IgD-negative memory B cell (primary cell): ENCODE measurements at regions not wholly inside any gene's neighbourhood (a gene's known extent, or its start where the extent isn't known, plus 50 kb on each side); places are given as distances from the start of the nearest gene placed in this dataset.
"Not testable (repeated sequence)": the region's sequence is repeated elsewhere in the genome, so short reads cannot be mapped to it uniquely, and the experiment has no call there.

Source experiments
- H3K27ac Mint-ChIP-seq, 3 donors: one replicate each; pipeline ENCODE4 v1.8.0; 2020 to 2022; ENCODE audit warnings: mild to moderate bottlenecking in 3 of 3, mixed read lengths in 3 of 3, moderate library complexity in 1 of 3
- H3K27me3 Mint-ChIP-seq: one replicate; pipeline ENCODE4 v1.8.0; 2021; ENCODE audit warnings: mixed read lengths
- H3K36me3 Mint-ChIP-seq: one replicate; pipeline ENCODE4 v1.8.0; 2020; ENCODE audit warnings: mild to moderate bottlenecking, mixed read lengths
- H3K4me1 Mint-ChIP-seq, 3 donors: one replicate each; pipeline ENCODE4 v1.8.0; 2020 to 2022; ENCODE audit warnings: mixed read lengths in 3 of 3, mild to moderate bottlenecking in 1 of 3
- H3K4me3 Mint-ChIP-seq, 4 donors: one replicate each; pipeline ENCODE4 v1.8.0; 2020 to 2022; ENCODE audit warnings: mild to moderate bottlenecking in 4 of 4, mixed read lengths in 4 of 4, moderate library complexity in 3 of 4
- H3K9me3 Mint-ChIP-seq, 3 donors: one replicate each; pipeline ENCODE4 v1.8.0; 2020 to 2021; ENCODE audit warnings: mixed read lengths in 3 of 3, mild to moderate bottlenecking in 1 of 3

DNA sequence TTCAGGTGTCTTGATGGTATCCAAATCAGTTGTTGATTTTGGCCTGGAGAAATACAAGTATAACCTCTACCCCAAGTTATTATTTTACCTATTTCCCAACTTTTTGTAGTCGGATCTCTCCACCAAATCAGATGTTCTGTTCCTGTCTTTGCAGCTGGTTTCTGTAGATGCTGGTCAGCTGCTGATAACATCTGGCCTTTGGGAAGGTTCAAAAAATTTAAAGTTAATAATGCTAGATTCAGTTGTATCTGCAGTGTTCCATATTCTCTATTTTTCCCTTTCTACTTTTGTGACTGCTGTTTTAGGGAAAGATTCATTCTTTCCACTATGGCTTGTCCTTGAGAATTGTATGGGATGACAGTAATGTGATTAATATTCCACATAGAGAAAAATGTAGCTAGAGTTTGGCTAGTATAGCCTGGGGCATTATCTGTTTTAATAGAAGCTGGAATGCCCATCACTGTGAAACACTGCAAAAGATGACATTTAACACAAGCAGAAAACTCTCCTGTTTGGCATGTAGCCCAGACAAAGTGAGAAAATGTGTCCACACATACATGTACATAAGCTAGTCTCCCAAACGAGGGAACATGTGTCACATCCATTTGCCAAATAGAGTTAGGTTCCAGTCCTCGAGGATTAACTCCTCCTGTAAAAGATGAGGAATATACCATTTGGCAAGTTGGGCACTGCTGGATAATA, 99.2 kb downstream of the ZNF100 start:
- not testable (repeated sequence) for H3K9me3 Mint-ChIP-seq, H3K27ac Mint-ChIP-seq, H3K36me3 Mint-ChIP-seq, H3K4me1 Mint-ChIP-seq, H3K27me3 Mint-ChIP-seq, H3K4me3 Mint-ChIP-seq

GRCh38 chr19:21655540-21656126, 111.7 kb downstream of the ZNF100 start:
- no peaks in the 10 kb centered on the region for H3K27me3 Mint-ChIP-seq
- no peak overlapping the region for H3K4me3 Mint-ChIP-seq
- H3K4me1 Mint-ChIP-seq = no peaks in the 10 kb centered on the region
- peaks cover 6 to 21% (median 7%) of the 10 kb centered on the region in 3 donors for H3K9me3 Mint-ChIP-seq
- peaks cover 1% of the 10 kb centered on the region for H3K36me3 Mint-ChIP-seq
- H3K27ac Mint-ChIP-seq = no peak overlapping the region

GRCh38 chr19:21651478-21651877, 115.9 kb downstream of the ZNF100 start:
- H3K36me3 Mint-ChIP-seq, H3K4me1 Mint-ChIP-seq, H3K27ac Mint-ChIP-seq, H3K27me3 Mint-ChIP-seq, H3K4me3 Mint-ChIP-seq: not testable (repeated sequence)
- peaks cover 14 to 32% (median 15%) of the 10 kb centered on the region in 3 donors for H3K9me3 Mint-ChIP-seq

- Mint-ChIP-seq H3K4me1 (no peaks in the 10 kb centered on the region), H3K36me3 (no peaks in the 10 kb centered on the region), H3K9me3 (peaks cover 0 to 9% (median 9%) of the 10 kb centered on the region in 3 donors), H3K27me3 (no peaks in the 10 kb centered on the region), H3K4me3 (no peak overlapping the region), H3K27ac (no peak overlapping the region)
These were observed 128.6 kb downstream of the ZNF100 start for GRCh38 chr19:21638776-21639175.

DNA sequence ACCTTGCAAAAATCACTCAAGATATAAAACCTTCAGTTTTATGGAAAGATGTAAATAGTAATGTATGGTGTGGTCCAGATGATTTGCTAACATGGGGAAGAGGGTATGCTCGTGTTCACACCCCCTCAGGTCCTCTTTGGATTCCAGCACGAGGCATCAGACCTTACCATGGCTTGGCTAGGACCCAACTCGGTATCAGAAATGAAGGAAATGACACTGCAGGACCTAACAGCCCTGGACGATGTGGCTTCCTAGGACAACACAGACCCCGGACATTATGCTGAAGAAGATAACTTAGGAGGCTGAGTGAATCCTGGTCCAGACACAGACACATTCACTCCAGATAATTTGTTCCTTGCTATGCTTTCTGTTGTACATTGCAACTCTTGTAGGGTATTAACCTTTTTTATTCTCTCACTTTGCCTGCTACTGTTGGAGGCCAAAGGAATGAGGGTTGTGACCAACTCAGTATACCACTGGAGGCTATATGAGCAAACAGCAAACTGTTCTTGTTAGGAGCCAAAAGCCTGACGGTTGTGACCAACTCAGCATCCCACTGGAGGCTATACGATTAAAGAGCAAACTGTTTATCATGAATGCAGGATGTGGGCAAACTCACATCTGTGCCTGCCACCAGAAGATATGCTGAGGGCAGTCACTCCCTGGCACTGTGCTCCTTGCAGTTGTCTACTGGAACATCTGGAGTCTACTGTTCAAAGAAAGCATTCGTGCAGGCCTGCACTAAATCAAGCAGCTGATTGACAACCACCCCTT, 121.7 kb downstream of the ZNF429 start:
- H3K36me3 Mint-ChIP-seq = peaks cover 2% of the 10 kb centered on the region
- no peaks in the 10 kb centered on the region for H3K4me1 Mint-ChIP-seq
- peak overlapping the region in 1 of 3 donors; percentile 22 for H3K27ac Mint-ChIP-seq
- H3K9me3 Mint-ChIP-seq = peaks cover 2 to 14% (median 3%) of the 10 kb centered on the region in 3 donors
- peaks cover 1% of the 10 kb centered on the region for H3K27me3 Mint-ChIP-seq
- H3K4me3 Mint-ChIP-seq = no peak overlapping the region

GRCh38 chr19:21626091-21626490, 120.7 kb downstream of the ZNF429 start:
- Mint-ChIP-seq H3K27me3 (peaks cover 1% of the 10 kb centered on the region), H3K4me1 (no peaks in the 10 kb centered on the region), H3K9me3 (peaks cover 2 to 14% (median 3%) of the 10 kb centered on the region in 3 donors), H3K27ac (no peak overlapping the region), H3K36me3 (peaks cover 2% of the 10 kb centered on the region), H3K4me3 (no peak overlapping the region)

DNA sequence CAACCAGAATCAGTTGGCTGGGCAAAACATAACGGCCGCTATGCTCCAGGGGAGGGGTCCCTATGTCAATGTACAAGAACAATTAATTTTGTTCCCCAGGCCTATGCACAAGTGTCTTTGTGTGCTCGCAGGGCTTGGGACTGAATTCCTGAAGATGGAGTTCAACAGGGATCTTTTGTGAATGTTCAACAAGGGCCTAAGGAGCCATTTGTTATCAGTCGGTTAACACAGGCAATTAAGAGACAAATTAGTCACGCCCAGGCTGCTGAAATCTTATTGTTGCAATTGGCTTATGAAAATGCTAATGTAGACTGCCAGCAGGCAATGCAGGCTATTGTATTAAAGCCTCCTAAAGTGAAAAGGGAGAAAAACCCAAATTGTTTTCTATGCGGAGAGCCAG, 117.5 kb downstream of the ZNF429 start:
- H3K9me3 Mint-ChIP-seq = peaks cover 0 to 10% (median 0%) of the 10 kb centered on the region in 3 donors
- peaks cover 4% of the 10 kb centered on the region for H3K36me3 Mint-ChIP-seq
- no peaks in the 10 kb centered on the region for H3K4me1 Mint-ChIP-seq
- H3K27me3 Mint-ChIP-seq = no peaks in the 10 kb centered on the region
- no peak overlapping the region for H3K4me3 Mint-ChIP-seq
- H3K27ac Mint-ChIP-seq = peak overlapping the region in 1 of 3 donors; percentile 39

- Mint-ChIP-seq H3K36me3 (peaks cover 4% of the 10 kb centered on the region), H3K9me3 (peaks cover 0 to 10% (median 4%) of the 10 kb centered on the region in 3 donors), H3K27ac (no peak overlapping the region), H3K27me3 (no peaks in the 10 kb centered on the region), H3K4me3 (no peak overlapping the region), H3K4me1 (no peaks in the 10 kb centered on the region)
These were observed 116.3 kb downstream of the ZNF429 start for GRCh38 chr19:21621671-21622070.

- Mint-ChIP-seq H3K27me3 (no peaks in the 10 kb centered on the region), H3K4me1 (no peaks in the 10 kb centered on the region), H3K9me3 (peaks cover 2 to 15% (median 3%) of the 10 kb centered on the region in 3 donors), H3K27ac (no peak overlapping the region), H3K36me3 (peaks cover 4% of the 10 kb centered on the region), H3K4me3 (no peak overlapping the region)
These were observed 112.4 kb downstream of the ZNF429 start for GRCh38 chr19:21617740-21618339.

- not testable (repeated sequence) for H3K27me3 Mint-ChIP-seq, H3K27ac Mint-ChIP-seq
- H3K9me3 Mint-ChIP-seq = peaks cover 0 to 15% (median 2%) of the 10 kb centered on the region in 3 donors
These were observed 109.4 kb downstream of the ZNF429 start for GRCh38 chr19:21614776-21615175.

DNA sequence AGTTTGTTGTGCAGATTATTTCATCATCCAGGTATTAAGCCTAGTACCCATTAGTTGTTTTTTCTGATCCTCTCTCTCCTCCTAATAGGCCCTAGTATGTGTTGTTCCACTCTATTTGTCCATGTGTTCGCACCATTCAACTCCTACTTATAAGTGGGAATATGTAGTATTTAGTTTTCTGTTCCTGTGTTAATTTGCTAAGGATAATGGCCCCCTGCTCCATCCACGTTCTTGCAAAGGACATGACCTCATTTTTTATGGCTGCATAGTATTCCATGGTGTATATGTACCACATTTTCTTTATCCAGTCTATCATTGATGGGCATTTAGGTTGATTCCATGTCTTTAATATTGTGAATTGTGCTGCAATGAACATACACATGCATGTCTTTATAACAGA, 107.8 kb downstream of the ZNF429 start:
- not testable (repeated sequence) for H3K27me3 Mint-ChIP-seq, H3K4me3 Mint-ChIP-seq, H3K36me3 Mint-ChIP-seq, H3K4me1 Mint-ChIP-seq, H3K27ac Mint-ChIP-seq
- H3K9me3 Mint-ChIP-seq = peaks cover 0 to 17% (median 2%) of the 10 kb centered on the region in 3 donors

More at GRCh38 chr19:21614776-21615175, 109.4 kb downstream of the ZNF429 start:
- not testable (repeated sequence) for H3K4me1 Mint-ChIP-seq, H3K36me3 Mint-ChIP-seq, H3K4me3 Mint-ChIP-seq

DNA sequence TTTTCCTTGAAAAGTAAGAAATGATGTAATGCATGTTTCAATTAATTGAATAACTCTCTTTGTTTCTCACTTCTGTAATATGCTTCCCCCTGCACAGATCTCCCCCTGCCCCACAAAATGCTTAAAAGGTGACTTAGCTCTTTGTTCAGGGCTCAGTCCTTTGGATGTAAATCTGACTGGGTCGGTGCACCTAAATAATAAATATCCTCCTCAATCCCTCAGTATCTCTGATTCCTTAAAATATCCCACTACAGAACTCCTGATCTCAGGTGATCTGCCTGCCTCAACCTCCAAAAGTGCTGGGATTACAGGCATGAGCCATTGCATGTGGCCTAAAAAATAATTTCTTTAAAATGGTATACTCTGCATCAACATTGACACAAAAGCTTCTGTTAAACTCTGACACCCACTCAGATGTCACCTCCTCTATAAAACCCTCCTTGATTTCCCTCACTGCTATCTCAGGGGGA, 107.0 kb downstream of the ZNF429 start:
- no peaks in the 10 kb centered on the region for H3K27me3 Mint-ChIP-seq
- no peak overlapping the region for H3K27ac Mint-ChIP-seq

GRCh38 chr19:21611659-21612402, 106.4 kb downstream of the ZNF429 start:
- Mint-ChIP-seq H3K9me3 (peaks cover 0 to 13% (median 2%) of the 10 kb centered on the region in 3 donors), H3K27ac (no peak overlapping the region), H3K36me3 (no peaks in the 10 kb centered on the region), H3K4me1 (peaks cover 0 to 2% (median 0%) of the 10 kb centered on the region in 3 donors), H3K4me3 (no peak overlapping the region), H3K27me3 (no peaks in the 10 kb centered on the region)

More for the DNA sequence above, 107.0 kb downstream of the ZNF429 start:
- Mint-ChIP-seq H3K4me1 (peaks cover 0 to 2% (median 0%) of the 10 kb centered on the region in 3 donors), H3K36me3 (no peaks in the 10 kb centered on the region), H3K9me3 (peaks cover 0 to 16% (median 2%) of the 10 kb centered on the region in 3 donors), H3K4me3 (no peak overlapping the region)

DNA sequence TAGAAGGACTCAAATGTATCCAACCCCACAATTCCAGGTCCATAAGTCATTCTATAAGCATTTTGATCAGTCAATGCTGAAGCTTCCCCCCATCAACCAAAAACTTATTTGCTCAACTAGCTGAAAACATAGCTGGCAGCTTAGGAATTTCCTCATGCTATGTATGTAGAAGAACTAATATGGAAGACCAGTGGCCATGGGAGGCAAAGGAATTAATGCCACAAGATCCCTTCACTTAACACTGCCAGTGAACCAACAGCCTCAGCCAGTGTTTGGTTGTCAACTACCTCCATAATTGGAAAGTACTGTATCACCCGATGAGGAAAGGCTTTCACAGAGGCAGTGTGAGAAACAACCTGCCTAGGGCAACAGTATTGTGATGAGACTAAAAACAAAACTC, 105.4 kb downstream of the ZNF429 start:
- Mint-ChIP-seq H3K36me3 (no peaks in the 10 kb centered on the region), H3K9me3 (peaks cover 0 to 10% (median 2%) of the 10 kb centered on the region in 3 donors), H3K4me1 (peaks cover 0 to 2% (median 0%) of the 10 kb centered on the region in 3 donors), H3K27ac (no peak overlapping the region), H3K4me3 (no peak overlapping the region), H3K27me3 (no peaks in the 10 kb centered on the region)
